NCI-H524 treated with DMSO at 0.1 percent for 48 hours (cell line): ENCODE measurements at regions not wholly inside any gene's neighbourhood (a gene's known extent, or its start where the extent isn't known, plus 50 kb on each side); places are given as distances from the start of the nearest gene placed in this dataset.
A peak's percentile ranks its signal among the peaks of the same experiment; 100 is the strongest.
"Not testable (repeated sequence)": the region's sequence is repeated elsewhere in the genome, so short reads cannot be mapped to it uniquely, and the experiment has no call there.

Experiments
- DNase-seq: peaks from one replicate; lab custom pipeline; 2025; lab: John Stamatoyannopoulos, UW

DNA sequence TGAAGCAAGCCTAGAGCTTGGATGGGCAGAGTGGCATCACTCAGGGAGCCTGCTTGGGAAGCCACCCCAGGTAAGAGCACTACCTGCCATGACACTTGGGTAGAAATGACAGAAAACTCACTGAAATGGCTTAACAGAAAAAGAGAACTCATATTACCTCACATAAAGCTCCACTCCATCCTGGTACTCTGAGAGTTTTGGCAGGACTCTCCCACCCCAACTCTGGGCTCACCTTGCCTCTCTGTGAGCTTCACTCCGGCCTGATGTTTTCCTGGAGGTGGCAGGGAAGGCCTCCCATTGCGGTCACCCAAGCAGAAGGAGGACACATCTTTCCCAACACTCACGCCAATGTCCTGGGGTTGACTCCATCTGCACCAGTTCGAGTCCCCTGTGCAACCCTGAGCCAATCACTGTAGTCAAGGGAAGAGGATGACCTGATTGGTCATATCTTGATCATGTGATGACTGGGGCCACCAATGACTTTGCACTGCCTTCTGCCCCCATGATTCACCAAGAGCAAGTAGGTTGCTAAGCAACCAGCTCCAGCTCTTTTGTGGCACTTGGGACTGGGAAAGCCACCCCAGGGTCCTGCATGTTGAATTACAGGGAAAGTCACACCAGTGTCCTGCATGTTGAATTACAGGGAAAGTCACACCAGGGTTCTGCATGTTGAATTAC is 446.1 kb upstream of the SULF2 start:
- no peak for DNase-seq

DNA sequence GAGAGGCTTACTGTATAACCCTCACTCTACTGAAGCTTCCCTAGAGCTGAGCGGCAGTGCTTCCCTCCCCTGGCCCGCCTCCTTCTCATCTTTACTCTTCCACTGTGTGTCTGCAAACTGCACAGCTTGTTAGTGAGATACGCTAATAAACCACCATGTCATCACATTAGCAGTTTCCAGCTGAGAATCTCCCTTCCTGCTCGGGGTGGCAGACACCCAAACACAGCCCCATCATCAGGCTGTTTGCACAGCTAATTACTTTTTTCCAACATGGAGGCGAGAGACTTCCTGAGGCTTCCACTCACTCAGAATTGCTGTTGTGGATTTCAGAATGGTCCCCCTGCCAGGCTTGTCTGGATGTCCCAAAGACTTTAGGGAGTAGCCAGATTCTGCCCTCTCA is 444.9 kb upstream of the SULF2 start:
- DNase-seq = no peak

DNA sequence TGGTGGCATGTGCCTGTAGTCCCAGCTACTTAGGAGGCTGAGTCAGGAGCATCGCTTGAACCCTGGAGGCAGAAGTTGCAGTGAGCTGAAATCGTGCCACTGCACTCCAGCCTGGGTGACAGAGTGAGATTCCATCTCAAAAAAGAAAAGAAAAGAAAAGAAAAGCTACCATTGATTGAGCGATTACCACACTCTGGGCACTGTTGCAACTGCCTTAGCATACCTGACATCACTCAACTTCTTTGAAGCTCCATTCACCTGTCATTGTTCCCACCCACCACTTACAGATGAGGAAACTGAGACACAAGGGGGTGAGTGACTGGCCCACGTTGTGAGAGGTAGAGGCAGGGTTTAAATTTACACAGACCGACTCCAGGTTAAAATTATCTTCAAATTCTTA is 442.1 kb upstream of the SULF2 start:
- DNase-seq = no peak

DNA sequence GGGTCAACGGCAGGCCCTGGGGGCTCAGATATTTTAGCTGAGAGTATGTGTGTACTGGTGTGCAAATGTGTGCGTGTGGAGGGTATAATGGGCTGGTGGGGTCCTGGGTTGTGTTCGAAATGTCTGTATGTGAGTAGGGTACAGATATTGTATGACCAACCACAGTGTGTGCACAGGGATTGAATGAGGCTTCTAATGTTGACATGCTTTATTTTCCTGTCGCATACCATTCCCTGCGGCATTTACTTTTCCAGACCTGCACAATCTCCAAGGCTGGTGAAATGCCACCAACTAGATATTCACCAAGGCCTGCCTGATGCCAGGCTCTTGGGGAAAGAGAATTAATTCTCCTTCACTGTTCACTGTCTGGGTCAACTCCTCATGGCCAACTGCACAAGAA is 441.4 kb upstream of the SULF2 start:
- no peak for DNase-seq

DNA sequence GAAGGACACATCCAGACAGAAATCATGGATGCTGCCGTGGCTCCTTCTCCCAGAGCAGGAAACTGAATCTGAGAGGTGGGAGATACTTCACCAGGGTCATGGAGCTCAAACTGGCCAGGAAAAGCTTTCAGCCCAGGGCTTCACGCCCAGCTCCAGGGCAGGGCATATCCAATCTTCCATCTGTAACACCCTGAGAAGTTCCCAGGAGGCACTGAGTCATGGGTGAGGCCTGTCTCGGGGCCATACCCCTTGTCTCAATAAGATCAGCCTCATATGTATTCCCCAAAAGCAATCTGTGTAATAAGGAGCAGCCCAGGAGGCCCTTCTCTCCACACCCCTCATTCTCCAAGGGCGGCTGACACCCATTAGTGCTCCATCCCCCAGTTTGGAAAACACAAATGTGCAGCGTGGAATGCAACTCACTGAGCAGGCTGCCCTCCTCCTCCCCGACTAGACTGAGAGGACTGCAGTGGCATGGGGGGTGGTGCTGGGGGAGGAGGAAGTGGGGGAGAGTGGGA is 439.3 kb upstream of the SULF2 start:
- no peak for DNase-seq

DNA sequence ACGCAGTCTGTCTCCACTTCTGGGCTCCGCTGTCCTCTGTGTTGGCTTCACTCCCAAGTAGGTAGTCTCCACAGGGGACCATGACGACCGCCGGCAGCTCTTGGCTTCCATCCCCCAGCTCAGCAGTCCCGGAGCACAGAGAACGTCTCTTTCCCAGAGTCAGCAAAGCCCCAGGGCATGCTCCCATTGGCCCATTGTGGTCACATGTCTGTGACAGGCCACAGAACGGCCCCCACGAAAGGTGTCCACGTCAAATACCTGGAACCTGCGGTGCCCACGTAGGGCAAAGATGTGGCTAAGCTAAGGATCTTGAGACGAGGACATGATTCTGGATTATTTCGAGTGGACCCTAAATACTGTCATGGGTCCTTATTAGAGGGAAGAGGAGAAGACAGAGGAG is 438.4 kb upstream of the SULF2 start:
- DNase-seq = no peak

DNA sequence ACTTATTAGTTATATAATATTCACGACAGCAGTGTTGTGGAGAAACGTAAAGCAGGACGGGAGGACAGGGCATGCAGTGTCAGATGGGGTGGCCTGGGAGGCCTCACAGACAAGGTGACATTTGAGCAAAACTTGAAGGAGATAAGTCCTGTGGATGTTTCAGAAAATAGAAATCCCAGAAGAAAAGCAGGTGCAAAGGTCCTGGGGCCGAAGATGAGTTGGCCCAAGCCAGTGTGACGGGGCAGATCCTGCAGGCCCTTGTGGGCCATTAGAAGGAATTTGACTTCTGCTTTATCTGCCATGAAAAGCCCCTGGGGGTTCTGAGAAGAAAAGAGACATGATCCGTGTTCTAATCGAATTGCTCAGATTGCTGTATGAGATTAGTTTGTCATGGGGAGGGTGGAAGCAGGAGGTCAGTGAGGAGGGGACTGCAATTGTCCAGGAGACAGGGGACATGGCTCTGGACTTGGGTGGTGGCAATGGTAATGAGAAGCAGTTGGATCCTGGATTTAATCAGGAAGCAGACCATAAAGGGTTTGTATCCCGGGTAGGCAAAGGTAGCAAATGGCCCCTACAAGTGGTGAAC is 437.4 kb upstream of the SULF2 start:
- no peak for DNase-seq

DNA sequence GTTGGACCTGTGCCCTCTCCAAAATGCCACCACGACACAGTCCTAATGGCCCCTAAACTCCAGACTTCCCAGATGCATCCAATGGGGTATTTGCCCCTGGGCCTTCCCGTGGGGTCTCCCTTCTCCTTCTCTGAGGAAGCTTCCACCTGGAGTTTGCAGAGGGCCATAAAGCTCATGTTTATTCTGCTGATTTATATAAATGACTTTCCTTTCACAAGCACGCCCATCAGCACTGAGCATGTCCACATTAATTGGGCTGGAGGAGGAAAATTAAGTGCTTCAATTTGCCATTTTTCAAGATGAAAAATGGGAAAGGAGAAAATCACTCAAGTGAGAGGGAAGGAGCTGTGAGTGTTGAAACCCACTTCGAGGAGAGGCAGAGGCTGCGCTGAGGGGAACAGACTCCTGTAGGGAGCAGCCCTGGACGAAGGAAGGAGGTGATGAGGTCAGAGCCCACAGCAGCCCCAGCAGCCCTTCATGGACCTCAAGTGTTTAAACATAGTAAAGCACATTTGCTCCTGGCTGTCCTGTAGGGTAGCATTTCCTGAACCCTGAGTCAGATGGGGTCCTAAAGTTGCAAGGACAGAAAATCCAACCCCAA is 434.9 kb upstream of the SULF2 start:
- no peak for DNase-seq

DNA sequence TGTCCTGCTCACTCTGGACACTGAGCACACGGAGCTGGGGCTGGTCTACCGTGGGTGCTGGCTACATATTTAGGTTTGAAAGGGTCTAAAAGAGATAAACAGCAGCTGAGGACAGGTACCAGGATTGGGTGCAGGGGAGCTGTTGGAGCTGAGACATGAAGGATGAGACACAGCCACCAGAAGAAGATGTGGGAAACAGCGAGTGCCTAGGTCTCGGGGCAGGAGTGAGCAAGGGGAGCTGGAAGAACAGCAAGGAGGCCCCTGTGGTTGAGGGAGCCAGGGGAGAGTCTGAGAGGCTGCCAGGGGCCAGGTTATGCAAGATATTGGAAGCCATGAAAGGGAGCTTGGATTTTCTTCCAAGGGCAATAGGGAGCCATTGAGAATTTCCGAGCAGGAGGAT is 434.0 kb upstream of the SULF2 start:
- no peak for DNase-seq

DNA sequence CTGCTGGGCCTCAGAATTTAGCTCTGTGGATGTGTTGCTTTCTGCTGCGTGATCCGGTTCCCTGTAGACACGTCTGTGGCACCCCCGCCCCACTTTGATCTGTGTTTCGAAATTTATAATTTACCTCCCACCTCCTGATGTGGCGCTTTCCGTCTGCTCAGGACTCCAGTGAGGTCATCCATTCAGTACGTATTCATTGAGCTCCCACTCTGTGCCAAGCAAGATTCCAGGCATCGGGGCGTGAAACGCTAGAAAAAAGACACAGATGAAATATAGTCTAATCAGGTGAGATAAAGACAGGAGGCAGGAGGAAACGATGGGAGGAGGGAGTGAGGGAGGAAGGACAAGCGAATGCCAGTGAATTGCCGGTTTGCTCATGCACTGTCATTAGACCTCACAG is 431.9 kb upstream of the SULF2 start:
- DNase-seq = no peak

DNA sequence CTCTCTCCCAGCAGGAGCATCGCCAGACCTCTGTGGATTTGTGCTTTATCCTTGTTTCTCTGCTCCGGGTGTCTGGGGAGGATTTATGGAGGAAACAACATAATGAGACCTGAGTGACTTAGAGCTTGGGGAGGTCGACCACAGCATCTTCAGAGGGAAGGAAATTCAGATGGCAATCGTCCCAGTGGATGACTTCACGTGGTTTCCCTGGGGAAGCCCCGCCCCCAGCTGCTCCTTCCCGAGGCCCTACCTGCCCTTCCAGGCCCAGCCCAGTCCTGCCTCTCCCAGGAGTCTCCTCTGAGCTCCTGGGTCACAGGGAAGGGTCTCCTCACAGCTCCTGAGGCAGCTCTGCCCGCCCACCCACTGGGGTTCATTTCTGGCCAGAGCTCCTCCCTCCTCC is 430.3 kb upstream of the SULF2 start:
- no peak for DNase-seq

DNA sequence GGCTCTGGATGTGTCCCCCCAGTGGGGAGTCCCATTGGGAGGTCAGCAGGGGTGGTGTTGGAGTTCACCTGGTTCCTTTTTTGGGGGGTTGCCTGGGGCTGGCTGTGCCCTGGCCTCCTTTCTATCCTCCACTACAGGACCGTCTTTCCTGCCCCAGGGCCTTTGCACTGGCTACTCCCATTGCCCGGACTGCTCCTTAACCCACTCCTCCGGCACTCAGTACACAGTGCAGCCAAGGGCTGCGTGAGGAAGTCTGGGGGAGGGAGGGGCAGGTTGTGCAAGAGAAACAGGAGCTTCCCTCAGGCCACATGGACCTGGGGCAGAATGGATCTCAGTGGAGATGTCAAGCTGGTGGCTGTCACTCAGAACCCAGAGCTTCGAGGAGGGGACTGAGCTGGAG is 429.3 kb upstream of the SULF2 start:
- DNase-seq = no peak

DNA sequence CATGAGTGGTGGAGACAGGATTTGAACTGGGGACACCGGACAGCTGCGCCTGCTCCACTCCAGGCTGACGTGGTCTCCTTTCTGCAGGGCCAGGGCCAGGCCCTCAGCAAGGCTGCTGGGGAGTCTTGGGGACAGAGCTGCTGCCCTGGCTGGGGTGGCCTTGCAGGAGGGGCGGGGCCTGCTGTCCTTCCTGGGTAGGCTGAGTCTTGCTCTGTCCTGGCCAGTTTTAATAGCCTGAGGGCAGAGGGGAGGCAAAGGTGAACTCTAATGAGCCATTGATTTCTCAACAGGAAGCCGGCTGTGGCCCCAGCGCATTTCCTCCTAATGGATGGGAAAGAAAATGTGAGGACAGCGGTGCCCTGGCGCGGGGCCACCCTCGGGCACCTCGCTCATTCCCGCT is 428.4 kb upstream of the SULF2 start:
- not testable (repeated sequence) for DNase-seq

DNA sequence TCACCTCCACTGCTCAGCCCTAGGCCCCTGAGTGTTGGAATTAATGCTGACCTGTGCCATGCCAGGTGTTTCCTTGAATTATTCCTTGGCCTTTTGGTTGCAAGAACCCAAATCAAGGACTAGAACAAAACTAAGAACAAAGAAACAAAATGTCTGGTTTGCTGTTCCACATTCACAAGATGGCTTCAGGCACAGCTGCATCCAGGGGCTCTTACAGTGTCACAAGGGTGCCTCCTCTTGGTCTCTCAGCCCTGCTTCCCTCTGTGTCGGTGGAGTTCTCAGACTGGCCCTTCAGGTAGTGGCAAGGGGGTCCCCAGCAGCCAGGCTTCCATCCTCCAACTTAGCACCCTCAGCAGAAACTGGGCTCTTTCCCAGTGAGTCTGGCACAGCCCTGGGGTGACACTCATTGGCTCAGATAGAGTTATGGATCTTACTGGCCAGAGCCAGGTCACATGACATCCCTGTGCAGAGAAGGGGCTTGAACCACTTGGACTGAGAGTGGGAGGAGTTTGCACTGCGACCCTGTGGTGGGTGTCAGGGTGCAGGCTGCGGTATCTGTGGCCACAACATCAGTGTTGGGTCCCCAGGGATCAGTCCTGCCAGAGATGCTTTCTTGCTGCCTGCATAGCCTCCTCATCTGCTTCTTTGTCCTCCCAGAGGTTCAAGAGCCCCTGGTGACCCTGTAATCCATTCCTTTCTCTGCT is 427.7 kb upstream of the SULF2 start:
- DNase-seq = no peak

DNA sequence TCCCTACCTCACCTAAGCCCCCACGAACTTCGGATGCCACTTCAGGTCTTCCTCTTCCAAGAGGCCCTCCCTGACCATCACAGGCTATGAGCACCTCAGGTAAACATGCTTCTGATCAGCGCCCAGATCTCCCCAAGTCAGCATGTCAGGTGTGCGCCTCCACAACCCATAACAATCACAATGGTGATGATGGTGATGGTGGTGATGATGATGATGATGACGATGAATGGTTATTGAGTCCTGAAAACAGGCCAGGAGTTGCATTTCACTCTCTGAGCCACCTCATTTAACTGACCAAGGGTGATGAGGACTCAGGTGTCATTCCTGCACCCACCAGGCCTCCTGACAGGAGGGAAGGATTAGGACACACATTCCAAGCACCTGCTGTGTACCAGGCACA is 426.6 kb upstream of the SULF2 start:
- DNase-seq = no peak

DNA sequence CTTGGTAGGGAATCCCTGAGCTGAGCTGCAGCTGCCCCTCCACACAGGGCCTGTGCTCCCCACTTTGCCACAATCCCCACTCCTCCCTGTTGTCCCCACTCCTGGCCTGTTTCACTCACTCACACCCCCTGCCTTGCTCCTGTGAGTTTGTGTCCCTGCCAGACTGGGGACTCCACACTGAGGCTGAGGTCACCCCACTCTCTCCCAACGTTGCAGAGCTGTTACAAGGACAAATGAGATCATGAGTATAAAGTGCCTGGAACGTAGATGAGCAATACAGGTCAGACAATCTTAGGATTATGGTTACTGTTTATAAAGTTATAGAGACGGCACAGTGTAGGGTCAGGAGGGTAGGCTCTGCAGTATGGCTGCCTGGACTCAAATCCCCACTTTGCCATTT is 426.0 kb upstream of the SULF2 start:
- no peak for DNase-seq

DNA sequence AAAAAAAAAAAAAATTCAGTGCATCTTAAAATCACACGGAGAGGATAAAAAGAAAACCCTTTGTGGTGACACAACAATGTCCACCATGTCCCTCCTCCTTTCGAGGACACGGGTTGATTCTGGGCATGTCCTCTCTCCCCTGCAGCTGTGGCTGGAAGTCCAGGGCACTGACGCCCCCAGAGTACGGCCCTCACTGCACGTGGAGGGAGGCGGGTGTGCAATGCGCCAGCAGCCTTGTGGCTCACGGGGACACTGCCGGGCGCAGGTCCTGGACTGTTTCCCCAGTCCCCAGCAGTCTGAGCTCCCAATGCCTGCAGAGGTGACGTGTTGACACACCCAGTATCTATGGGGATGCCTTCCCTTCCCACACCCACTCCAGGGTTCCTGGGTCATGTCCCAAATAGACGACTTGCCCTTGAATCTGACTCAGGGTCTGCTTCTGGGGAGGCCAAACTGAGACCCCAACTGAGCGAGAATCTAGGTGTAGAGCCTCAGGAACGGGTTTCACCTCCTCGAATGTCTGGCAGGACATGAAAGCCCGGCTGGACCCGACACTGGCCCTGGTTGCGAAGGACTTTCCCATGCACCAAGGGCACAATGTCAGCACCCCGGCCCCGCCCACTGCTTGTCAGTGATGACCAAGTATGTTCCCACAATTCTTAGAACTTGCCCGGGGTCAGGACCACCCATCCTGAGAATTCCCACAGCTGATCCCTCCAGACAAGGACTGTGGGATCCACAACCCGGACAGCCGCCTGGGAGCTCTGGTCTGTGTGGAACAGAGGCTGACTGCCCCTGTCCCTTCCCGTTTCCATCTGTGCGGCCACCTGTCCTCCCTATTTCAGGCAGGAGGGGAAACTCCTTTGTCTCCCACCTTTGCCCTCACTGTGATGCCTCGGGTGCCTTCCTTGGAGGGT is 425.1 kb upstream of the SULF2 start:
- no peak for DNase-seq

DNA sequence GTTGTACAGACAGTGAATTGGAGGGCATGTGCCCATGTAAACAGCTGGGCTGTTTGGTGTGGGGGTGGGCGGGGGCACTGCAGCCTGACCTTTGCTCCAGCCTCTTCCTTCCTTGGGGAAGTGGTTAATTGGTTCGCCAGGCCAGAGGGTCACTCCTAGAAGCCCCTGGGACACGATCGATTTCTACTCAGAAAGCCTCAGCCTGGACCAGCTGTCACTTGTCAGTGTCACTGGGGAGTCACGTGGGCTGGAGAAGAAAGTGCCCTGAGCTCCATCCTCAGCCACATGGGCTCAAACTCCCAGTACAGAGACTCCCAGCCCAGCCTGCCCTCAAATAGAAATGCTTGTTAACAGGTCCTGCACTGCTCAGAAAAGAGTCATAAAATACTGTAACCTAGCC is 423.8 kb upstream of the SULF2 start:
- DNase-seq = peak; percentile 52

DNA sequence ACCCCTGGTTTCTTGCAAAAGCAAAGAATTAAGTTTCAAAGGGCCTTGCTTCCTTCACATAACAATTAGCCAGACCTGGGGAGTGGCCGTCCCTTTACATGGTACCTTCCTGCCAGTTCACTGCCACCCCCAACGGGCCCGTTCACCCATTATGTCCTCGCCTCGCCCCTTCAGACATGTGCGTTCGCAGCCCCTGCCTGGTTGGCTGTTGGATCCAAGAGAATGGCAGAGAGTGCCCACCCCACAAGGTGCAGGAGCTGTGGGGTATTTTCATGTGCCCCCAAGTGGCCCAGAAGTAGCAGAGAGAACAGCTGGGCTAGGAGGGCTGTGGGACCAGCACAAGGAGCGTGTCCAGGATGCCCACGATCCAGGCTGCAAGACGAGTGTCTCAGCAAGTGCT is 422.9 kb upstream of the SULF2 start:
- no peak for DNase-seq

DNA sequence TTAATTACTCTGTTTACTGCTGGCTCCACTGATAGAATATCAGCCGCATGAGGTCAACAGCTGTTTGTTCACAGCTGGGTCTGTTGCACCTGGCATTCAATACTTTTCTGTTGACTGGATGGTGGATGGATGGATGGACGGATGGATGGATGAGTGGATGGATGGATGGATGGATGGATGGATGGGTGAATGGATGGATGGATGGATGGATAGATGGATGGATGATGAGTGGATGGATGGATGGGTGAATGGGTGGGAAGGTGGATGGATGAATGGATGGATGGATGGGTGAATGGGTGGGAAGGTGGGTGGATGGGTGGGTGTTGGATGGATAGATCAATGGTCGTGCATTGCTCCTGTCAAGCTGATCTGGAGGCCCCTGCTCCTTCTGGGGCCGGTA is 422.2 kb upstream of the SULF2 start:
- no peak for DNase-seq

DNA sequence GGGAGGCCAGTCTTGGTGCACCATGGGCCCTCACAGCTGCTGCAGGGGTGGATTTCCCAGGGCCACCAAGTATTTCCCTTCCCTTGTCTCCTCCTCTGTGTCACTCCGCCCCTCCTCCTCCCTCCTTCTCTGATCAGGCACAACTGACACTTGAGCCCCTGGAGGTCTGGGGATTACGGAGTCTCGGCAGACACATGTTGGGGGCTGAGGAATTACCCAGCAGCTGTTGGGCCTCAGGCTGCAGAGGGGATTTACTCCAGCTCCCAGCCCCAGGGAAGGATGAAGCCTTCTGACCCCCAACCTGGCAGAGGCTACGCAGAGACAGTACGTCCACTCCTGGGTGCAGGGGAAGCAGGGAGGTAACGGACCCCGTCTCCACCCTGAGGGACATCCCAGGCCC is 420.5 kb upstream of the SULF2 start:
- DNase-seq = peak; percentile 85

DNA sequence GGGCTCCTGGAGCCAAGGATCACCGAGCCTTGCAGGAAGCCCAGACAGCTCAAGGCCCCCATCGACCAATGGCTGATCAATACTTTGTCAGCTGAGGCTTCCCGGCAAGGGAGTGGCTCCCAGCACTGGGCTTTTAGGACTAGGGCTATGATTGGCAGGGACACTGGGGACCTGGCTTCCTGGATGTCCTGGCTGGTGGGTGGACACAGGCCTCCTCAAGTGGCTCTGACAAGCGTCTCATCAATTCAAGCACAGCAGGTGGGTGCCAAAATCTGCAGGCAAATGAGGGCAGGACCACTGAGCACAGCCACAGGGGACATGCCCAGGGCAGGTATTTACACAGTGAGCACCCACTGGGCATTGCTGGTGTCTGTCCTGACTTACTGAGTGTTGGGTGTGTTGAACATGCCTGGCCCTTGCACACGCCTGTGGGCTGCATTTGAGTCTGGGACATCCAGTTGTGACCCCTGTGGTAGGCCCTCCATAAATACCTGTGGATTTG is 420.1 kb upstream of the SULF2 start:
- DNase-seq = no peak
